ENCODE measurements at regions not wholly inside any gene's neighbourhood (a gene's known extent, or its start where the extent isn't known, plus 50 kb on each side); places are given as distances from the start of the nearest gene placed in this dataset.

DNA sequence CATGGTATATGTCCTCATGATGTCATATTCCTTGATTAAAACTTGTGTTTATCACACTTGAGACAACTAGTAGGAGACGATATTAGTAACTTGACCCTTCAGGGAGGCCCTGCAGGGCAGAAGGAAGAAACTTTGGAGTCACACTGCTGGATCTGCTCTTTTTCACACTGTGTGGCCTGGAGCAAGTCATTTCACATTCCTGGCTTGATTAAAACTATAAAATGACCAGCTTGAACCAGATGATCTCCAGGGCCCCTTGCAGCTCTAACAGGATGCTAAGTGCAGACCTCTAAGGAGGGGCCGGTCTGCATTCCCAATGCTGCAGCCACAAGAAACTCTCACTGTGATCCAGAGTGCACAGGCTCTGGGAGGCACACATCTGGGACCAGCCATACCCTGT is 146.4 kb upstream of the ZNF366 start:
- DNase-seq (ENCODE audit: low read depth): no peak
- TF ChIP-seq, protein P1, sequence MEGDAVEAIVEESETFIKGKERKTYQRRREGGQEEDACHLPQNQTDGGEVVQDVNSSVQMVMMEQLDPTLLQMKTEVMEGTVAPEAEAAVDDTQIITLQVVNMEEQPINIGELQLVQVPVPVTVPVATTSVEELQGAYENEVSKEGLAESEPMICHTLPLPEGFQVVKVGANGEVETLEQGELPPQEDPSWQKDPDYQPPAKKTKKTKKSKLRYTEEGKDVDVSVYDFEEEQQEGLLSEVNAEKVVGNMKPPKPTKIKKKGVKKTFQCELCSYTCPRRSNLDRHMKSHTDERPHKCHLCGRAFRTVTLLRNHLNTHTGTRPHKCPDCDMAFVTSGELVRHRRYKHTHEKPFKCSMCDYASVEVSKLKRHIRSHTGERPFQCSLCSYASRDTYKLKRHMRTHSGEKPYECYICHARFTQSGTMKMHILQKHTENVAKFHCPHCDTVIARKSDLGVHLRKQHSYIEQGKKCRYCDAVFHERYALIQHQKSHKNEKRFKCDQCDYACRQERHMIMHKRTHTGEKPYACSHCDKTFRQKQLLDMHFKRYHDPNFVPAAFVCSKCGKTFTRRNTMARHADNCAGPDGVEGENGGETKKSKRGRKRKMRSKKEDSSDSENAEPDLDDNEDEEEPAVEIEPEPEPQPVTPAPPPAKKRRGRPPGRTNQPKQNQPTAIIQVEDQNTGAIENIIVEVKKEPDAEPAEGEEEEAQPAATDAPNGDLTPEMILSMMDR (IDR thresholded peaks at IDR 0.05; ENCODE audit: control insufficient read depth, insufficient read depth, low read depth, low read length, missing control alignments): no peak
- no peak overlapping the region for H3K4me3 ChIP-seq (ENCODE audit: control insufficient read depth, low read depth, low read length)

DNA sequence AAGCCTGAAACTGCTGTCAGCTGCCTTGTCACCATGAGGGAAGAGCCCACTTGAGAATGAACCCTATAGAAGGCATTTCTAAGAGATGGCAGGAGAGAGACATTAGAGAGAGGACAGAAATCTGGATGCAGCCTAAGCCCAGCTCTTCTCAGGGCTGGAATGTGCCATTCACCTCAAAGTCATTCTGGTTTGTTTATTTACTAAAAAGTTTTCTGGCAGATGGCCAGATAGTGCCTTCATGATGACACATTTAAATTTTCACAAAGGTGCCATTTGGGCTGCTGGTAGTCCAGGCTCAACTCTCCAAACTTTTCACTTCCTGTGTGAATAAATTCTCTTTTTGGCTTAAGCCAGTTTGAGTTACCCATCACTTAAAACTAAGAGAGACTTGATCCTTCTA is 144.6 kb upstream of the ZNF366 start:
- DNase-seq (ENCODE audit: low read depth): no peak
- no peak overlapping the region for H3K4me3 ChIP-seq (ENCODE audit: control insufficient read depth, low read depth, low read length)
- TF ChIP-seq, protein P1 (IDR thresholded peaks at IDR 0.05; ENCODE audit: control insufficient read depth, insufficient read depth, low read depth, low read length, missing control alignments): no peak

DNA sequence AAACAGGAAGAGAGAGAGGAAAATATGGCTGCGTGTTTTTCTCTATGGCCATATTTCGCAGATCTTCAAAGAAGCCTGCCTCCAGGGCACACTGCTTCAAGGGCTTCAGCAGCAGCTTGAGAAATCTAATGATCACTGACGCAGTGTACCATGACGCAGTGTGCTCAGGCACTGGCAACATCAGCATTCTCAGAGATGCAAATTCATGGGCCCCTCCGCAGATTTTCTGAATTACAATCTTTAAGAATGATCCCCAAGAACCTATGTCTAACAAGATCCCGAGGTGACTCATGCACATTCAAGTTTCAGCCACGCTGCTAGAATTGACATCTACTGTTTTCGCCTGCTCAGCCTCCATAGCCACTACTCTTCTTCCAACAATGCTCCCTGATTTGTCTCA is 143.9 kb upstream of the ZNF366 start:
- H3K4me3 ChIP-seq (ENCODE audit: control insufficient read depth, low read depth, low read length): no peak overlapping the region
- TF ChIP-seq, protein P1 (IDR thresholded peaks at IDR 0.05; ENCODE audit: control insufficient read depth, insufficient read depth, low read depth, low read length, missing control alignments): no peak
- DNase-seq (ENCODE audit: low read depth): no peak

DNA sequence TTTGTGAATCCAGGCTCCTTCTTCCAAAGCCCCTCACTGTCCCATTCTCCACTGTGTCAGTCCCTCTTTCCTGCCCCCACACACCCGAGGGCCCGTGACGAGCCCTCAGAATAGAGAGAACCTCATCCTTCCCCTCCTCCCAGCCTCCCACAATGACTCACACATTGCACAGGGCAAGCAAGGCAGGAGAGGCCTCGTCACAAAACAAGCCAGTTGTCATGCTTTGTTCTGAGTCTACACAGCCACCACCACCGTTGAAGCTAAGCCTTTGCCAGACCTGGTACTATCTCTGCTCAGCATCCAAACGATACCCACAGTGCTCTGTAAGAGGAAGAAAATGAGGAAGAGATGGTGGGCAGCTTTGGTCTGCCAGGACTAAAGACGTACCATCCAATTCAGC is 142.2 kb upstream of the ZNF366 start:
- TF ChIP-seq, protein P1 (IDR thresholded peaks at IDR 0.05; ENCODE audit: control insufficient read depth, insufficient read depth, low read depth, low read length, missing control alignments): no peak
- no peak overlapping the region for H3K4me3 ChIP-seq (ENCODE audit: control insufficient read depth, low read depth, low read length)
- no peak for DNase-seq (ENCODE audit: low read depth)

DNA sequence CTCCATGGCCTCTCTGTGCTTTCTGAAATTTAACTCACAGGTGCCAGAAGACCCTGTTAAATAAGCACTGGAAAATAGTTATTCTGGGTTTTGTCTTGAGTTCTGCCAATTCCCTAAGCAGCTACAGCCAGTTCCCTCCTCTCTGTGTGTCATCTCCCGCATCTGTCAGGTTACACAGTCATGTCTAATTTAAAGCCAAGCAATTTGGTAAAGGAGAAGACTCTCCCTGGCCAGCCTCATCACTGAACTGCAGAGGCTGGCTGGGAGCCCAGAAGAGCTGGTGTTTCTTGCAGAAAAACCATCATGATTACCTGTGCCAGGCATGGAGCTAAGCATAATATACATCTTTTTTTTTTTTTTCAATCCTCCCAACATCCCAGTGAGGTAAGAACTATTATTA is 141.3 kb upstream of the ZNF366 start:
- no peak overlapping the region for H3K4me3 ChIP-seq (ENCODE audit: control insufficient read depth, low read depth, low read length)
- DNase-seq (ENCODE audit: low read depth): no peak
- TF ChIP-seq, protein P1 (IDR thresholded peaks at IDR 0.05; ENCODE audit: control insufficient read depth, insufficient read depth, low read depth, low read length, missing control alignments): no peak

DNA sequence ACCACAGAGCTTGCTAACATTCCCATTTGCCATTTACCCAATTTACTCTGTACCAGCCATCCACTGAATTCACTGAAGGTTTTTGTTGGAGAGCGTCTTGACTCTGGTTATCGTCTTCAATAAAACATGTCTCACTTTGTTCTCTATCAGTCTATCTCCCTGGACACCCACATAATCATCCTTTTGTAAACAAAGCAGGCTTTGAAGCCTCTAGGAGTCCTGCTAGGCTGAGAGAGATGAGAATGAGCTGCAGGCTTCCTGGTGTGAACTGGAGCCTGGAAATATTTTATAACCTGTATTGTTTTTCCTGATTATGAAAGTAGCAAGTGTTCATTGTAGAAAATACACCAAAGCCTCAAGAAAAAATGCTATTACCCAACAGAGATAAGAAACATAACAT is 140.6 kb upstream of the ZNF366 start:
- no peak overlapping the region for H3K4me3 ChIP-seq (ENCODE audit: control insufficient read depth, low read depth, low read length)
- no peak for DNase-seq (ENCODE audit: low read depth)
- TF ChIP-seq, protein P1 (IDR thresholded peaks at IDR 0.05; ENCODE audit: control insufficient read depth, insufficient read depth, low read depth, low read length, missing control alignments): no peak

DNA sequence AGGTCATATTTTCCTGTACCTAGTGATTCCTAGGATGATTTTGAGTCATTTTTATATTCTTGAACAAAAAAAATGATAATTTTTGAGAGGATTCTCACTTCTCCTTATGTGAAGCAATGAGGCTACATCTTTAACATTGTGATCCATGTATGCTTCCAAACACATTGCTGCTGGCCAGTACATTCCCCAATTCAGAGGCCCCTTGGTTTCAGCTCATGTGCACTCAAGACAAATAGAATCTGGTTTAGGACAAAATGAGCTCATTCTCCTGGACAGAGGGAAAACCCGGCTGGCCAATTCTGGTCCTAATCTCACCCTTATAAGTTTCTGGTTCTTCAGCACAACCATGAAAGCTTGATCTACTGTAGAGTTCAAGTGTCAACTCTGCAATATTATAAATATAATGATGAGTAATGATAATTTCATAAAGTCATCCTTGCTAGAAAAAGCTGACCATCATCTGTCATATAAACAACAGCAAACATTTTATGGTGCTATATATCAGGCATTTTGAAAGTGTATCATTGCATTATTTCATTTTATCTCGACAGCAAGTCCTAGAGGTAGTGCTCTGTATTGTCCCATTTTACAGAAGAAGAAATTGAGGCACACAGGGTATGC is 139.1 kb upstream of the ZNF366 start:
- no peak for DNase-seq (ENCODE audit: low read depth)
- H3K4me3 ChIP-seq (ENCODE audit: control insufficient read depth, low read depth, low read length): no peak overlapping the region
- TF ChIP-seq, protein P1 (IDR thresholded peaks at IDR 0.05; ENCODE audit: control insufficient read depth, insufficient read depth, low read depth, low read length, missing control alignments): no peak
